Caco-2 (cell line): ENCODE measurements at regions not wholly inside any gene's neighbourhood (a gene's known extent, or its start where the extent isn't known, plus 50 kb on each side); places are given as distances from the start of the nearest gene placed in this dataset.

Experiments
- BruUV-seq: library from RNA; stranded (reverse); fragments of 400-500 nt; replicated peaks from 2 replicates; lab custom pipeline; 2021; lab: Mats Ljungman, UMichigan
- CTCF ChIA-PET: fragments of 300-600 bp; sonication (Branson Sonifier 250); formaldehyde crosslinking; loops from one replicate; lab custom pipeline; 2022; ENCODE audit warnings: antibody characterized with exemption; lab: Charles Lee
- POLR2A ChIA-PET: fragments of 300-600 bp; sonication (Branson Sonifier 250); formaldehyde crosslinking; loops from one replicate; lab custom pipeline; 2022; ENCODE audit warnings: antibody characterized with exemption; lab: Charles Lee
- DNase-seq, 2 experiments: peaks; one replicate each; pipeline versions ENCODE4 v3.0.0 to v3.0.0-alpha.2; 2020 to 2022
- H3K27me3 ChIP-seq: replicated peaks from 2 replicates; pipeline ENCODE4 v1.6.0; 2011; ENCODE audit warnings: low read length; ENCODE audit not compliant: control insufficient read depth, insufficient read depth
- H3K36me3 ChIP-seq: 2 replicates; pipeline ENCODE4 v1.5.1; 2011; ENCODE audit warnings: low read length; ENCODE audit not compliant: control insufficient read depth, insufficient read depth
- H3K4me1 ChIP-seq: fragments of 250-450 bp; sonication (Bioruptor Pico); 2 replicates; pipeline ENCODE4 v1.5.1; 2020; ENCODE audit warnings: mild to moderate bottlenecking
- H3K4me3 ChIP-seq: 2 replicates; pipeline ENCODE4 v1.5.1; 2011; ENCODE audit warnings: low read depth, mild to moderate bottlenecking, control low read depth, low read length
- H3K9me3 ChIP-seq: fragments of 250-450 bp; sonication (Bioruptor Pico); 2 replicates; pipeline ENCODE4 v1.5.1; 2020; ENCODE audit warnings: mild to moderate bottlenecking, moderate library complexity
- H3K27ac Mint-ChIP-seq: one replicate; pipeline ENCODE4 v1.8.0; 2022; ENCODE audit warnings: mixed read lengths; ENCODE audit not compliant: unreplicated experiment
- H3K27me3 Mint-ChIP-seq: one replicate; pipeline ENCODE4 v1.8.0; 2022; ENCODE audit warnings: mixed read lengths; ENCODE audit not compliant: insufficient read depth, unreplicated experiment
- H3K36me3 Mint-ChIP-seq: one replicate; pipeline ENCODE4 v1.8.0; 2022; ENCODE audit warnings: mild to moderate bottlenecking, mixed read lengths; ENCODE audit not compliant: insufficient read depth, unreplicated experiment
- H3K4me1 Mint-ChIP-seq: one replicate; pipeline ENCODE4 v1.8.0; 2022; ENCODE audit warnings: low read depth, mixed read lengths; ENCODE audit not compliant: unreplicated experiment
- H3K4me3 Mint-ChIP-seq: one replicate; pipeline ENCODE4 v1.8.0; 2022; ENCODE audit warnings: mild to moderate bottlenecking, moderate library complexity, mixed read lengths; ENCODE audit not compliant: unreplicated experiment
- H3K9me3 Mint-ChIP-seq: one replicate; pipeline ENCODE4 v1.8.0; 2022; ENCODE audit warnings: mixed read lengths; ENCODE audit not compliant: unreplicated experiment
- CTCF ChIP-seq, 2 experiments: fragments of 200-600 bp in 1 of 2; IDR thresholded peaks; 1 replicate in 1 of 2; 2 replicates in 1 of 2; pipeline versions ENCODE4 v1.5.1 to v1.8.0; 2011 to 2022; ENCODE audit warnings: antibody characterized with exemption in 1 of 2, control low read depth in 1 of 2, inconsistent platforms in 1 of 2, low read depth in 1 of 2, low read length in 1 of 2, mild to moderate bottlenecking in 1 of 2, moderate library complexity in 1 of 2; ENCODE audit not compliant: insufficient read depth in 1 of 2, severe bottlenecking in 1 of 2, unreplicated experiment in 1 of 2
- intact Hi-C: fragments of 100-400 bp; cut with micrococcal nuclease; formaldehyde crosslinking; loops from one replicate; pipeline ENCODE4 v1.10.0; 2022; ENCODE audit not compliant: unreplicated experiment

GRCh38 chr6:130565696-130566095, 199.9 kb downstream of the TMEM200A start:
- CTCF ChIA-PET: no interaction called here
- no peak overlapping the region for H3K4me3 ChIP-seq
- TF ChIP-seq CTCF (IDR thresholded peaks at IDR 0.05; ENCODE audit: insufficient read depth in 1 of 2, low read depth in 1 of 2, low read length in 1 of 2, severe bottlenecking in 1 of 2, unreplicated experiment in 1 of 2): no peak
- no peaks in the 10 kb centered on the region for H3K4me1 ChIP-seq
- H3K27me3 ChIP-seq: no peaks in the 10 kb centered on the region
- Mint-ChIP-seq H3K36me3 (no peaks in the 10 kb centered on the region), H3K27ac (no peak overlapping the region), H3K27me3 (peaks cover 13% of the 10 kb centered on the region), H3K4me3 (no peak overlapping the region), H3K4me1 (no peaks in the 10 kb centered on the region), H3K9me3 (no peaks in the 10 kb centered on the region)
- no peaks in the 10 kb centered on the region for H3K9me3 ChIP-seq
- intact Hi-C loops: no loop called here
- no TSS peak for BruUV-seq
- POLR2A ChIA-PET: no interaction called here
- DNase-seq: no peak
- H3K36me3 ChIP-seq: no peaks in the 10 kb centered on the region

- H3K4me1 Mint-ChIP-seq: no peaks in the 10 kb centered on the region
- no peak overlapping the region for H3K27ac Mint-ChIP-seq
- H3K4me3 Mint-ChIP-seq: no peak overlapping the region
Measured at GRCh38 chr6:130574146-130574545, 208.3 kb downstream of the TMEM200A start.

GRCh38 chr6:130575557-130575956, 209.7 kb downstream of the TMEM200A start:
- DNase-seq: no peak
- Histone ChIP-seq H3K27me3 (no peaks in the 10 kb centered on the region), H3K36me3 (no peaks in the 10 kb centered on the region), H3K9me3 (no peaks in the 10 kb centered on the region), H3K4me3 (no peak overlapping the region), H3K4me1 (no peaks in the 10 kb centered on the region)
- Mint-ChIP-seq H3K36me3 (no peaks in the 10 kb centered on the region), H3K27me3 (peaks cover 6% of the 10 kb centered on the region), H3K27ac (no peak overlapping the region), H3K4me3 (no peak overlapping the region), H3K4me1 (no peaks in the 10 kb centered on the region), H3K9me3 (no peaks in the 10 kb centered on the region)
- ChIA-PET POLR2A (no interaction called here), CTCF (no interaction called here)
- no peak for TF ChIP-seq CTCF (IDR thresholded peaks at IDR 0.05; ENCODE audit: insufficient read depth in 1 of 2, low read depth in 1 of 2, low read length in 1 of 2, severe bottlenecking in 1 of 2, unreplicated experiment in 1 of 2)
- intact Hi-C loops: no loop called here
- no TSS peak for BruUV-seq

More at GRCh38 chr6:130574146-130574545, 208.3 kb downstream of the TMEM200A start:
- POLR2A ChIA-PET: no interaction called here
- no peak for DNase-seq
- Mint-ChIP-seq H3K9me3 (no peaks in the 10 kb centered on the region), H3K27me3 (peaks cover 6% of the 10 kb centered on the region), H3K36me3 (no peaks in the 10 kb centered on the region)
- intact Hi-C loops: no loop called here
- TF ChIP-seq CTCF (IDR thresholded peaks at IDR 0.05; ENCODE audit: insufficient read depth in 1 of 2, low read depth in 1 of 2, low read length in 1 of 2, severe bottlenecking in 1 of 2, unreplicated experiment in 1 of 2): no peak
- H3K27me3 ChIP-seq: no peaks in the 10 kb centered on the region
- no peak overlapping the region for H3K4me3 ChIP-seq
- H3K4me1 ChIP-seq: no peaks in the 10 kb centered on the region
- no peaks in the 10 kb centered on the region for H3K9me3 ChIP-seq
- H3K36me3 ChIP-seq: no peaks in the 10 kb centered on the region
- no TSS peak for BruUV-seq
- CTCF ChIA-PET: no interaction called here
